GM21717 (cell line): ENCODE measurements at regions not wholly inside any gene's neighbourhood (a gene's known extent, or its start where the extent isn't known, plus 50 kb on each side); places are given as distances from the start of the nearest gene placed in this dataset.

Source experiments
- ATAC-seq: cut with Tn5 transposase; IDR thresholded peaks from one replicate; pipeline ENCODE4 v1.9.1; 2021; ENCODE audit warnings: mild to moderate bottlenecking, moderate library complexity; ENCODE audit not compliant: unreplicated experiment

DNA sequence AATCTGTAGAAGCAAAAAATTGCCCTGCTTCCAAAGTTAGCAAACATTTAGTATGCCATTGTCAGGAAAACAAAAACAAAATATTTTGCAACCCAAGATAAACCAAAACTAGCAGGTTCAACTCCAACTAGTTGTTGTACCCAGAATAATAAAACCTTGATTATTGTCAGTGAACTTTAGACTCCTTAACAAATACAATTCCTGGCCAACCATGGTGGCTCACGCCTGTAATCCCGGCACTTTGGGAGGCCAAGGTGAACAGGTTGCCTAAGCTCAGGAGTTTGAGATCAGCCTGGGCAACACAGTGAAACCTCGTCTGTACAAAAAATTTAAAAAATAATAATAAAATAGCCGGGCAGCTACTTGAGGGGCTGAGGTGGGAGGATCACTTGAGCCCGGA, 53.6 kb upstream of the EPCAM start:
- no peak for ATAC-seq

DNA sequence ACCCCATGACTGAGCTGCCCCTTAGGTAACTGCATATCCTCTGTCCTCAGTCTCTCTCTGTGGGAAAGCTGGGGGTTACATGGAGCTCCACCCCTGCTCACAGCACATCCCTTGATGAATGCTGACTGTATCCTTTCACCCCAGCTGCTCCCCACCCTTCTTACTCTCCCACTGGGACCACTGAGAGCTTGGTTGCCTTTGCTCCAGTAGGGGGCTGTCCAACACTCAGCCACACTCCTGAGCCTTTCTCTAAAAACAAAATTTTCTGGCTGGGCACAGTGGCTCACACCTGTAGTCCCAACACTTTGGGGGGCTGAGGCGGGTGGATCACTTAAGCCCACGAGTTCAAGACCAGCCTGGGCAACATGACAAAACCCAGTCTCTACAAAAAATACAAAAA, 55.4 kb upstream of the EPCAM start:
- ATAC-seq: no peak

DNA sequence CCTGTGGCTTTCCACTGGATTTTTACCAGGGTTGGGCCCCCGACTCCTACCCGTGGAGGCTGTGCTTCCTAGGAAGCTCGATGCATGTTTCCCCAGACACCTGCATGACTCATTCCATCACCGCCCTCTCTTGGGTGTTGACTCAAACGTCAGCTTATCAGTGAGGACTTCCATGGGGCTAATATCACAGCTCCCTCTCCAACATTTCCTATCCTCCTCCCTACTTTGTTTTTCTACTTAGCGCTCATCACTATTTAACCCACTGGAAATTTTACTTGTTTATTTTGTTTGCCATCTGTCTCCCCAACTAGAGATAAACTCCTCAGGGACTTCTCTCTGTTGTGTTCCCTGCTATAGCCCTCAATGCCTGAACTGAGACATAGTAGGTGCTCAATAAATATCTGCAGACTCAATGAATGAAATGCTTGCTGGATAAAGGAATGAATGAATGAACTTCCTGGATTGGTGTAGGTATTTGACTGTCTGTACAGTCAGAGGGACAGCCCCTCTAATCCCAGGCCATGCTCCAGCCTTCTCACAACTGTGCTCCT, 55.9 kb upstream of the EPCAM start:
- no peak for ATAC-seq

DNA sequence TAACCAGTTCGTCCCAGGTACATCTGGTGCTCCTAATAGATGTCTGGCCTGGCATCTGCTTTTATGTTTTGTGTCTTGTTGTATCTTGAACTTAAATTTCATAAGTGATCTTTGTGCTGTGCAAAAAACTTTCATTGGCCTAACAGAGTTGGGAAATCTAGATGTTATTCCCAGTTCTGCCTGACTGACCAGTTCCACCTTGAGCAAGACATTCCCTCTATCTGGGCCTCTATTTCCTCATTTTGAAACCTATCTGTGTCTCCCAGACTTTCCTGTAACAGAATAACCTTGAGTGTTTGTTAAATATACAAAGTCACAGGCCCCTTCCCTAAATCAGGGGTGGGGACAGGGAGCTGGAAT, 56.6 kb upstream of the EPCAM start:
- no peak for ATAC-seq

DNA sequence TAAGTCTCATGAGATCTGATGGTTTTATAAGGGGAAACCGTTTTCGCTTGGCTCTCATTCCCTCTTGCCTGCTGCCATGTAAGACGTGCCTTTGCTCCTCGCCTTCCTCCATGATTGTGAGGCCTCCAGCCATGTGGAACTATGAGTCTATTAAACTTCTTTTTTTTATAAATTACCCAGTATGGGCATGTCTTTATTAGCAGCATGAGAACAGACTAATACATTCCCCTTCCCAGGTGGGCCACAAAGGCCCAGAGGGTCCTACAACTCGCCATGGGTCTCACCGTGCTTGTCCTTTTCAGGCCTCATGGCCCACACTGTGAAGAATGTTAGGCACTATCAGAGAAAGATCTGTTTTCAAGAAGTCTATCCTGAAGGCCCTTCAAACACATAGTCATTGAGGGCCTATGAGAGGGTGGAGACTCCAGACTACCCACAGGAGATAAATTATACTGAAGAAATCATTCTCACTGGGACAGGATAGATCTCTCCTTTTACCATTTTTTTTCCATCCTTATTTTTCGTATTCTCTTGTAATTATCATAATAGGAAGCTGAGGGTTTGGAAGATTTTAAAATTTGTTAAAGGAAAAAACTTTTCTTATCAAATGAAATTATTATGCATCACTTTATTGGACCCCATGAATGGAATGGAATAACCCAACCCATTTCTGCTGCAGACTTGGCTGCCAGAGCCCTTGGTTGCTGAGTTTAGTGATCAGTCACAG, 57.2 kb upstream of the EPCAM start:
- no peak for ATAC-seq

DNA sequence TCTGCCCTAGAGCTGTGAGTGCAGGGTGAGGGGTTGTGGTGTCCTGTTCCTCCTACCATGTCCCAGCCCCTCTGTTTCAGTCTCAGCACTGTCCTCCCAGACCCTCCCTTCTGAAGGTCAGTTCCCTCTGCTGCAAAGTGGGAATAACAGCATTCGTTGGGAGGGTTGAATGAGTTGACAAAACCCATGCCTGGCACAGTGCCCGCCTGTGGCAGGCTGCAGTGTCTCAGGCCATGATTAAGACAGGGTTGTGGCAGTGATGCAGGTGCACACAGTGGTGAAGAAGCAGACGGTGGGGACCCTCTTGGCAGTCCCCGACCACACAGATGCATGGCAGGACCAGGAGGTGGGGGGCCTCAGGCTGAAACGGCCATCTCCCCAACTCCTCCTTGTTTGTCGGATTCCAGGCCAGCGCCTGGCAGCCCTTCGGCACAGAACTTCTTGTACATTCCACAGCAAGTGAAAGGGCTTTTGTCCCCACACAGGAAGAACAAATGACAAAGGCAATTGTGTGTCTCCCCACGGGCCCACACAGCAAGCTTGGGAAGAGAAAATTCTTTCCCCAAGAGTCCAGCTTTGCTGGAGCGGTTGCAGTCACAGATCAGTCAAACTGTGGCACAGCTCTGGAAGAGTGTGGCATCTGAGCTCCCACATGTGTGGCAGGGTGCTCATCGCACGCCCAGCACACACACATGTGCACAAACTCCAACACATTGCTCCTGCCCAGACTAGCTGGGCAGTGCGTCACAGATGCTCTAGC, 58.1 kb upstream of the EPCAM start:
- peak; percentile 9 for ATAC-seq

DNA sequence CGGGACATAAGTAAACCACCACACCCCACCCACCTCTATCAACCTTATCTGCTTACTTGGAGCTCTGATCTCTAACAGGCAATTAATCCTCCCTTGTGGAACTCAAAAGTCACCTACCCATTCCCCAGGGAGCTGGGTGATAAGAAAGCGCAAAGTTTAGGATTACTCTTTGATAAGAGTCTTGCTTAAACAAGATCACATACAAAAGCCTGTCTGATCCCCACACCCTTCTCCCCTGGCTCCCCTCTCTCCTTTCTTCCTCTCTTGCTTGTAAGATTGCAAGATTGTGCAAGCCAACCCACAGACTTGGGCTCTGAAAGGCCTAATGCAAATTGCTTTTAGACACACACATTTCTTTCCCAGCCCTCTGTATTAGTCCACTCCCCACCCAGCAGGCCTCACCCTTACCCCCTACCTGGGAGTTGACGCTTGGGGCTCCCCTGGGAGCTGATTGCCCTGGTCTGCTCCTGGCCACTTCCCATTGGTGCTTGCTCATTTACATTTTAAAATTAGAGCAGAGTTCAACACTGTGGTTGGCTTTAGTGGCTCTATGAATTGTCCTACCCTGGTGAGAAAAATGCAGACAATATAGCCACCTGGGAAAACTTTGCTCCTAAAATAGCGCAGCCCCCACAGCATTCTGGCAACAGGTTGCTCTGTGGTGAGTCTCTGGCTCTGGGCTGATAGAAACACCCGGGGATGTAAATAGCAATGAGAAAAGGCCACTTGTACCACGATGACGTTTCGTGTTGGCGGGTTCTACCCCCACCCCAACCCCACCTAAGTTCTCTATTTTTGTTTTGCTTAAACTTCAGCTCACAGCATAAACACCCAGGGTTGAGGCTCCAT, 58.9 kb upstream of the EPCAM start:
- ATAC-seq: peak; percentile 87

DNA sequence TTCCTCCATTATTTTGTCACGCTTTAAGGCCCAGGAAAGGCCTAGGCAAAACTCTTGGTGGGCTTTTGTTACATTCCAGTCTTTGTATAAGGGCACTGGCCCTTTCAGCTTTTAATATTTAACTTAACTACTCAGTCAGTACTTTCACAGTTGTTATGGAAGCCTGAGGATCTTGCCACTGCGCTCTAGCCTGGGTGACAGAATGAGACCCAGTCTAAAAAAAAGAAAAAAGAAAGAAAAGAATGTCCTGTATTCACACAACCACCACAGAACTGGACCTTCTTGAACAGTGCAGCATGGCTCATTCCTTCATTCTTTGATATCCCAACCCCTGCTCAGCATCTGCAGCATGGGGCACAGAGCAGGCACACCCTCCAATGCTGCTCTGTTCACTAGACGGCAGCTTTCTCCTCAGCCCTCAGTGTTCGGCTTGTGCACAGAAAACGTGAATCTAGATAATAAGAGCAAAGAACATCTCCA, 59.6 kb upstream of the EPCAM start:
- peak; percentile 1 for ATAC-seq

DNA sequence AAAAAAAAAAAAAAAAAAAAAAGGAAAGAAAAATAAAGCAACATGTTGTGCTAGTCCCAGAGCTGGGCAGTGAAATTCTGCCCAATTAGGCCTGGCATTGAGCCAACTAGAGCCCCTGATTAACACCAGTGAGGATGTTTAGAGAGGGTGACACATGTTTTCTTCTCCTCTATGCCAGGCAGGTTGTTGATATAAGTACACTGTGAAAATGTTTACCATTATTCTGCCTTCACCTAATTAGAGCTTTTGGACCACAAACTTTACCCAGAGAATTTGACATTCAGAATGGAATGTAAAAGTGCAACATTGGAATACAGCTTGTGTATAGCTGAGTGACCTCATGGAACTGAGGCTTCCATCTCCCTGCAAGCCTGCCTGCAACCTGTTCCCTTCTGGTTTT, 62.0 kb upstream of the EPCAM start:
- ATAC-seq: no peak

DNA sequence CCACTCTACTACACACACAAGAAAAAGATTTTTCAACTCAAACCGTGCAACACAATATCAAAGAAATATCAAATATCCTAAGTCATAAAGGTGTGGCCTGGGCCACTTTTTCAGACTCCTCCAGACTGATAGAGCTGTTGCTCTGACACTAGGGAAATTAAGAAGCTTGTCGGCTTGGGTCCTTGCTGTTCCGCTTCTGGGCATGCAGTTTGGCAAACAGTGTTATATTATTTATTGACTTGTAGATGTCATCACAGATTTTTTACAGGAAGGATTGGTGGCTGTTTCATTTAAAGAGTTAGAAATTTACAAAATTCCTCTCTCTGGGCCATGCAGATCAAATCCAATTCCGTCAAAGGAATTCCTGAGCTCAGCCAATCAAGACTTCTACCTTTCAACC, 64.5 kb upstream of the EPCAM start:
- ATAC-seq: no peak

DNA sequence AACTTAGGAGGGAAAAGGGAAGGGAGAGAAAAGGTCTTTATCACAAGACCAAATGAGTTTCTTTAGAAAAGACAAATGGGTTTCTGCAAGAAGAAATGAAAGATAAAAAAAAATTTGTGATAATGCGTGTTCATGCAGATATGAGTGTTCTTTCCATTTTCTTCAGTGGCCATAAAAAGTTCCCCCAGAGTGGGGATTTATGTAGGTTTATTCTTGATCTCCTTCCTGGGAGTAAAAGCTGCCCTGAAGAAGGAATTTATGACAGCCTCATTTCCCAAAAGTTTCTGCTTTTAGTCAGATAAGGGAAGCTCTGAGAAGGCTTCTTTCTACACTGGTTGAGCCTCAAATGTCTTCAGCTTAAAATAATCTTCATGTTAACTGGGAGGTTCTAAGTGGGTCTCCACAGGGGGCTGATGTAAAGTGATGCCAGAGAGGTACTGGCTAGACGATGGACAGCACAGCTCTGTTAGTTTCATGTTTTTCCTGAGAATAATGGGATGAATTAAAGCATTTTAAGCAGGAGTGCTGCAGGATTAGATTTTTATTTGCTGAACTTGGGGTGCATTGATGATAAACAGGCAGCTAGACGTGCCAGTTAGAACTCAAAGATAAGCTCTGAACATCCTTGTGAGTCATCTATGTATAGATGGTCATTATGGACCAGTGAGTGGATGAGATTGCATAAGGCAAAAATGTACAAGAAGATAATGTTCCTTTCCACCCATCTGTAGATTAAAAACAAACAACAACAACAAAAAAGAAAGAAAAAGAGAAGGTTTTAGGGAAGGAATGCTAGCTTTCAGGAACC, 65.6 kb upstream of the EPCAM start:
- ATAC-seq: no peak

DNA sequence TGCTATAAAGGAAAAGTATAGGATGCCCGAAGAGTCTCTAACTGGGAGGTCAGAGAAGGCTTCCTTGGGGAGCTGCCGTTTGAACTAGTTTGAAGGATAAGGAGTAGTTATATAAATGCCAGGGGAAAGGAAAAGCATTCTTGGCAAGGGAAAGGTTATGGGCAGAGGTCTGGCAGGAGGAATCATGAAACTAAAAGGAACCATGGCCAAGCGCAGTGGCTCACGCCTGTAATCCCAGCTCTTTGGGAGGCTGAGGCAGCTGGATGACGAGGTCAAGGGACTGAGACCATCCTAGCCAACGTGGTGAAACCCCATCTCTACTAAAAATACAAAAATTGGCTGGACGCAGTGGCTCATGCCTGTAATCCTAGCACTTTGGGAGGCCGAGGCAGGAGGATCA, 66.8 kb upstream of the EPCAM start:
- ATAC-seq: no peak

DNA sequence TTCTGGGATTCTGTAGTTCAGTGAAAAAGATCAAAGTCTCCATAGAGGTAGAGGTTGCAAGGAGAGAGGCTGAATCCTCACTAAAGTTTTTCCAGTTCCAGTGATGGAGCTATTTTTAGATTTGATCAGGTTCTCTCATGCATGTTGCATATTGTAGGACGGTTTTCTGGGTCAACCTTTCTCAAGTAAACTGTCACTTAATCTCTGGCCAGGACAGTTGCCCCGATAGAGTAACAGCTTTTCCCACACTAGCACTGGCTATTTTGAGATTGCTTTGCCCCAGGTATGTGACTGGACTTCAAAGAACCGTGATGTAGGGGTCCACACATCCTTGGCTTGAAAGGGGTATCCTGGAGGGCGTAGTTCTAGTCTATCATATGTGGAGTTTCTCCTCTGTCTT, 67.4 kb upstream of the EPCAM start:
- ATAC-seq: no peak

DNA sequence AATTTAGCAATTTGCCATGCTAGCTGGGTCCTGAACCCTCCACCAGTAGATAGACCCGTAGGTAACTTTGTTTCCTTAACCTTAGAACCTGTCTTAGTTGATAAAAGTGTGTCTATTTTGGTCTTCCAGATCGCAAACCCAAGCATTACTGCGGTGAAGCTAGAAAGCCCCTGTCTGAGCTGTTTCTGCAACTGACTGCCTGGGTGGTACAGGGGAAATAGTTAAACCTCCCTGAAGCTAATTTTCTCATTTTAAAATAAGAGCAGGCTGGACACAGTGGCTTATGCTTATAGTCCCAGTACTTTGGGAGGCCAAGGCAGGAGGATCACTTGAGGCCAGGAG, 67.9 kb upstream of the EPCAM start:
- peak; percentile 65 for ATAC-seq

DNA sequence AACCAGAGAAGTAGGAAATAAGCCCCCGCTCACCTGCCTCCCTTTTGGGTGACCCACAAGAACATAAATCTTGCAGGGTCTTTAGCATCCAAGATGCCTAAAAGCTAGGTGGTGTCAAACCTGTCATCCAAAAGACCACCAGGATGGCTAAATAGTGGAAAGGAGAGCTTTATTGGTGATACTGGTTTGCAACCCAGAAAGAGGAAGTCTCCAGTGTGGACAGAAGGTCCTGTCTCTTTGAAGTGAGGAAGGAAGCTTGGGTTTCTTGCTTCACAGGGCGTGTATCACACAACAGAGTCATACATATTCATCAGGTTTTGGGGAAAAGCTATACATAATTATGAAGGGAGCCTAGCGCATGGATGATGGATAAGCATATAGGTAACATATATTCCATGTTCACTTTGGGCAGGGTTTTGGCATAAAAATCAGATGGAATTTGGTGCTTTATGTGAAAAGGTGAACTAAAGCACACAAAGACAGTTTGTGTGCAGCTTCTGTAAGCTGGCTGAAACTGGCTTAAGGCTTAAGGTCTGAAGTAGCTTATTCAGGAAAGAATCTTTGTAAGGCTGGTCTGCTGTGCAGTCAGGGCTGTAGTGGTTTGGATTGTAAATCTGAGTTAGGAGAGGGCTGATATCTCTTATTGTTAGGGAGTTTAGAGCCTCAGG, 68.4 kb upstream of the EPCAM start:
- ATAC-seq: peak; percentile 71

DNA sequence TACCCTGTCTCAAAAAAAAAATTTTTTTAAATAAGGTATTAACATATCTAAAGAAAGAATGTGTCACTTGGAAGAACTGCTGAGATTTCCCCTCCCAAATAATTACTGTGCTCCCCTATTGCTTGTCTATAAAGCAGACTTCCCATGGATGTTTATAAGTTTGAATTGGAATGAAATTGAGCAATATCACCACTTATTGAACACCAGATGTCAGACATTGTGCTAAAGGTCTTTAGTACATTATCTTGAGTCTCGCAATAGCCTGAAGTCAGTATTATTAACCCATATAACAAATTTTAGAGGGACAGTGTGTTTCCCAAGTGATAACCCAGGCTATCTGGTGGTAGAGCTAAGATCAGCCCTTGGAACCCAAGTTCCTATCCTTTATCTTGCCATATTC, 69.0 kb upstream of the EPCAM start:
- ATAC-seq: no peak

DNA sequence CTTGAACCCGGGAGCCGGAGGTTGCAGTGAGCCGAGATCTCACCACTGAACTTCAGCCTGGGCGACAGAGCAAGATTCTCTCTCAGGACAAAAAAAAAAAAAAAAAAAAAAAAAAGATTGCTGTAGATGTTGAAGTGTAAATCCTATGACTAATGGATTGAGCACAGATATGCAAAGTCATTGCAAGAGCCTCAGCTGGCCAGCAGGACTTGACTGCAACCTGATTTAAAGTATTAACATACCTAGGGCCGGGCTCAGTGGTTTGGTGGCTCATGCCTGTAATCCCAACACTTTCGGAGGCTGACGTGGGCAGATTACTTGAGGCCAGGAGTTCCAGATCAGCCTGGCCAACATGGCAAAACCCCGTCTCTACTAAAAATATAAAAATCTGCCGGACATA, 69.6 kb upstream of the EPCAM start:
- no peak for ATAC-seq

DNA sequence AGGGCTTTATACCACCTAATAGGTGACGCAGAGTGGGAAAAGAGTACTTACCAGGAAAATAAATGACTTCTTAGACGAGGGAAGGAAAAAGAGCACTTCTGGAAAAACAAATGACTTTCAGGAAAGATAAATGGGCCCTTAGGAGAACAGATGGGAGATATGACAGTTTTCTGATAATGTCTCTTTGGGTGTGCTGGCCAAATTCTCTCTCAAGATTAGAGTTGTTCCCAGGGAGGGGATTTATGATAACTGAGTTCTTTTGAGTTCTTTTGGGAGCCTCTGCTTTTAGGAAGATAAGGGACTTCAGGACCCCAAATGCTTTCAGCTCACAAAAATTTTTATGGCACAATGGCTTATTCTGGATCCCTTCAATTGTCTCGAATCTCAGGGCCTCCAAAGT, 70.3 kb upstream of the EPCAM start:
- no peak for ATAC-seq

DNA sequence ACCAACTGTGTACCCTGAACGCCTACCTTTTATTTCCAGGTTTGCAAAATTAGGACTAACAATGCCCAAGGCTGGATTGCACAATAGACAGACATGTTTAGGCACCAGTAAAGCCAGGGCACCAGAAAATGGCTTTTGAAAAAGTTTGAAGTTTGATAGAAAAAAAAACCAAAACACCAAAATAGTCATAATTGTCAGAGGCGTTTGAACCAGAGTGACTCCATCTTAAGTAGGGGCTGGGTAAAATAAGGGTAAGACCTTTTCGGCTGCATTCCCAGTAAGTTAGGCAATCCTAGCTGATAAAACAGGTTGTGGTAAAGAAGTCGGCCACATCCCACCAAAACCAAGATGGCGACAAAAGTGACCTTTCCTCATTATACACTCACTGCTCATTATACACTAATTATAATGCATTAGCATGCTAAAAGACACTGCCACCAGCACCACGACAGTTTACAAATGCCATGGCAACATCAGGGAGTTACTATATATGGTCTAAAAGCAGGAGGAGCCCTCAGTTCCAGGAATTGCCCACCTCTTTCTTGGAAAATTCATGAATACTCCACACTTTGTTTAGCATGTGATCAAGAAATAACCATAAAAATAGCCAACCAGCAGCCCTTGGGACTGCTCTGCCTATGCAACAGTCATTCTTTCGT, 71.2 kb upstream of the EPCAM start:
- ATAC-seq: no peak
